NB4 (cell line): ENCODE measurements at regions not wholly inside any gene's neighbourhood (a gene's known extent, or its start where the extent isn't known, plus 50 kb on each side); places are given as distances from the start of the nearest gene placed in this dataset.

Source experiments
- CTCF ChIP-seq: IDR thresholded peaks from one replicate; pipeline ENCODE4 v1.5.1; 2012; ENCODE audit warnings: low read depth, low read length
- MYC ChIP-seq: IDR thresholded peaks from 2 replicates; pipeline ENCODE4 v1.6.1; 2011; ENCODE audit warnings: low read depth, low read length
- POLR2A ChIP-seq: IDR thresholded peaks from 2 replicates; pipeline ENCODE4 v1.6.1; 2011; ENCODE audit warnings: mild to moderate bottlenecking; ENCODE audit not compliant: insufficient read length; ENCODE audit errors: extremely low read depth
- TF ChIP-seq, protein P1 (sequence below): IDR thresholded peaks from 2 replicates; pipeline ENCODE4 v1.6.1; 2011; ENCODE audit warnings: low read depth, low read length

DNA sequence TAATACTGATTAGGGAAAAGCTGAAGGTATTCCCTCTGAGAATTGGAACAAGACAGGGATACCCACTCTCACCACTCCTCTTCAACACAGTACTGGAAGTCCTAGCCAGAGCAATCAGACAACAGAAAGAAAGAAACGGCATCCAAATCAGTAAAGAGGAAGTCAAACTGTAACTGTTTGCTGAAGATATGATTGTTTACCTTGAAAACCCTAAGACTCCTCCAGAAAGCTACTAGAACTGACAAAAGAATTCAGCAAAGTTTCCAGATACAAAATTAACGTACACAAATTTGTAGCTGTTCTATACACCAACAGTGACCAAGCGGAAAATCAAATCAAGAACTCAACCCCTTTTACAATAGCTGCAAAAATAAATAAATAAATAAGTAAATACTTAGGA is 78.6 kb downstream of the EXTL2 start:
- no peak for TF ChIP-seq CTCF
- no peak for TF ChIP-seq POLR2A
- no peak for TF ChIP-seq MYC
- TF ChIP-seq, protein P1, sequence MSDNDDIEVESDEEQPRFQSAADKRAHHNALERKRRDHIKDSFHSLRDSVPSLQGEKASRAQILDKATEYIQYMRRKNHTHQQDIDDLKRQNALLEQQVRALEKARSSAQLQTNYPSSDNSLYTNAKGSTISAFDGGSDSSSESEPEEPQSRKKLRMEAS: no peak
